WTC11 (cell line): ENCODE measurements at regions not wholly inside any gene's neighbourhood (a gene's known extent, or its start where the extent isn't known, plus 50 kb on each side); places are given as distances from the start of the nearest gene placed in this dataset.

Experiments used
- ATAC-seq: fragments of 200-7000 bp; cut with Tn5 transposase; 2 replicates; pipeline ENCODE4 v1.10.0; 2021; ENCODE audit warnings: mild to moderate bottlenecking, moderate library complexity
- CTCF ChIA-PET: fragments of 300-600 bp; sonication (Branson Sonifier 250); formaldehyde crosslinking; loops from one replicate; lab custom pipeline; 2021; ENCODE audit warnings: antibody characterized with exemption; lab: Charles Lee
- POLR2A ChIA-PET: fragments of 350-600 bp; sonication (Branson Sonifier 250); formaldehyde crosslinking; loops from one replicate; lab custom pipeline; 2021; ENCODE audit warnings: antibody characterized with exemption; lab: Charles Lee
- DNase-seq: peaks from one replicate; pipeline ENCODE4 v3.0.0; 2021; ENCODE audit warnings: low spot score
- H3K27ac Mint-ChIP-seq: 2 replicates; pipeline ENCODE4 v1.8.0; 2021; ENCODE audit warnings: mixed read lengths
- H3K27me3 Mint-ChIP-seq: 2 replicates; pipeline ENCODE4 v1.8.0; 2021; ENCODE audit warnings: low read depth, mild to moderate bottlenecking, moderate library complexity, mixed read lengths
- H3K36me3 Mint-ChIP-seq: 2 replicates; pipeline ENCODE4 v1.8.0; 2021; ENCODE audit warnings: mixed read lengths
- H3K4me1 Mint-ChIP-seq: 2 replicates; pipeline ENCODE4 v1.8.0; 2022; ENCODE audit warnings: mixed read lengths
- H3K4me3 Mint-ChIP-seq: 2 replicates; pipeline ENCODE4 v1.8.0; 2021; ENCODE audit warnings: mild to moderate bottlenecking, moderate library complexity, mixed read lengths
- H3K9me3 Mint-ChIP-seq: 2 replicates; pipeline ENCODE4 v1.8.0; 2021; ENCODE audit warnings: mixed read lengths
- CDX4 ChIP-seq: fragments of 250-450 bp; sonication (Bioruptor Pico); IDR thresholded peaks from 2 replicates; pipeline ENCODE4 v1.9.0; 2021; ENCODE audit warnings: moderate library complexity, mild to moderate bottlenecking, inconsistent platforms, borderline replicate concordance
- CREB1 ChIP-seq: sonication (generic); formaldehyde crosslinking; IDR thresholded peaks from 2 replicates; pipeline ENCODE4 v1.8.0; 2023; ENCODE audit warnings: mild to moderate bottlenecking, missing genetic modification reagents
- E2F4 ChIP-seq: sonication (generic); formaldehyde crosslinking; IDR thresholded peaks from 2 replicates; pipeline ENCODE4 v1.8.1; 2022; ENCODE audit warnings: low read depth, mild to moderate bottlenecking, moderate library complexity, missing genetic modification reagents, borderline replicate concordance
- FOXJ3 ChIP-seq: sonication (generic); formaldehyde crosslinking; IDR thresholded peaks from 2 replicates; pipeline ENCODE4 v1.9.0; 2021; ENCODE audit warnings: missing genetic modification reagents, mild to moderate bottlenecking, borderline replicate concordance
- FOXP4 ChIP-seq: sonication (generic); formaldehyde crosslinking; IDR thresholded peaks from 2 replicates; pipeline ENCODE4 v1.8.0; 2022; ENCODE audit warnings: mild to moderate bottlenecking, missing genetic modification reagents
- GRHL2 ChIP-seq: fragments of 250-450 bp; sonication (Bioruptor Pico); IDR thresholded peaks from 2 replicates; pipeline ENCODE4 v1.8.0; 2022; ENCODE audit warnings: mild to moderate bottlenecking, moderate library complexity; ENCODE audit not compliant: insufficient replicate concordance, severe bottlenecking
- HMGA2 ChIP-seq: fragments of 250-450 bp; sonication (Bioruptor Pico); IDR thresholded peaks from 2 replicates; pipeline ENCODE4 v1.4.0; 2021; ENCODE audit warnings: mild to moderate bottlenecking, moderate library complexity
- IRF2 ChIP-seq: sonication (generic); formaldehyde crosslinking; IDR thresholded peaks from 2 replicates; pipeline ENCODE4 v1.8.0; 2022; ENCODE audit warnings: low read depth, missing genetic modification reagents, borderline replicate concordance
- MLX ChIP-seq: sonication (generic); formaldehyde crosslinking; IDR thresholded peaks from 2 replicates; pipeline ENCODE4 v1.8.1; 2023; ENCODE audit warnings: mild to moderate bottlenecking, missing genetic modification reagents, moderate library complexity
- MXD4 ChIP-seq: fragments of 250-450 bp; sonication (Bioruptor Pico); IDR thresholded peaks from 2 replicates; pipeline ENCODE4 v1.8.0; 2021; ENCODE audit warnings: mild to moderate bottlenecking, moderate library complexity, borderline replicate concordance
- OVOL2 ChIP-seq: fragments of 250-450 bp; sonication (Bioruptor Pico); IDR thresholded peaks from 2 replicates; pipeline ENCODE4 v1.9.0; 2021; ENCODE audit warnings: mild to moderate bottlenecking, borderline replicate concordance
- PRRX2 ChIP-seq: fragments of 250-450 bp; sonication (Bioruptor Pico); IDR thresholded peaks from 2 replicates; pipeline ENCODE4 v1.8.0; 2021; ENCODE audit warnings: mild to moderate bottlenecking
- SOX15 ChIP-seq: fragments of 250-450 bp; sonication (Bioruptor Pico); IDR thresholded peaks from 2 replicates; pipeline ENCODE4 v1.9.0; 2021; ENCODE audit warnings: mild to moderate bottlenecking
- TEAD4 ChIP-seq: sonication (generic); formaldehyde crosslinking; IDR thresholded peaks from 2 replicates; pipeline ENCODE4 v1.8.0; 2022; ENCODE audit warnings: mild to moderate bottlenecking, missing genetic modification reagents
- ZMAT4 ChIP-seq: fragments of 250-450 bp; sonication (Bioruptor Pico); IDR thresholded peaks from 2 replicates; pipeline ENCODE4 v1.9.0; 2021; ENCODE audit warnings: mild to moderate bottlenecking
- ZNF219 ChIP-seq: sonication (generic); formaldehyde crosslinking; IDR thresholded peaks from 2 replicates; pipeline ENCODE4 v1.8.0; 2023; ENCODE audit warnings: missing genetic modification reagents, mild to moderate bottlenecking, borderline replicate concordance
- ZNF263 ChIP-seq: sonication (generic); formaldehyde crosslinking; IDR thresholded peaks from 2 replicates; pipeline ENCODE4 v1.8.1; 2022; ENCODE audit warnings: low read depth, mild to moderate bottlenecking, moderate library complexity, missing genetic modification reagents
- ZNF317 ChIP-seq: sonication (generic); formaldehyde crosslinking; IDR thresholded peaks from 2 replicates; pipeline ENCODE4 v1.8.1; 2023; ENCODE audit warnings: low read depth, mild to moderate bottlenecking, moderate library complexity, missing genetic modification reagents, borderline replicate concordance
- ZNF423 ChIP-seq: fragments of 250-450 bp; sonication (Bioruptor Pico); IDR thresholded peaks from 2 replicates; pipeline ENCODE4 v2.1.2; 2022; ENCODE audit warnings: mild to moderate bottlenecking, moderate library complexity
- ZNF512 ChIP-seq: sonication (generic); formaldehyde crosslinking; IDR thresholded peaks from 2 replicates; pipeline ENCODE4 v1.8.1; 2022; ENCODE audit warnings: missing genetic modification reagents, borderline replicate concordance
- ZNF671 ChIP-seq: fragments of 250-450 bp; sonication (Bioruptor Pico); IDR thresholded peaks from 2 replicates; pipeline ENCODE4 v1.8.0; 2021; ENCODE audit warnings: mild to moderate bottlenecking

GRCh38 chr10:64508029-64508661 is 986.9 kb downstream of the REEP3 start (continued):
- TF ChIP-seq ZMAT4 (CRISPR knock-in tag) (no peak), MXD4 (CRISPR knock-in tag) (no peak), MLX (CRISPR knock-in tag) (no peak), FOXP4 (no peak), FOXJ3 (CRISPR knock-in tag) (no peak)

- DNase-seq (no peak), ATAC-seq (no peak)
- no peak overlapping the region for H3K27ac Mint-ChIP-seq
- H3K9me3 Mint-ChIP-seq: no peaks in the 10 kb centered on the region
- no peaks in the 10 kb centered on the region for H3K4me1 Mint-ChIP-seq
- ChIA-PET CTCF (no interaction called here), POLR2A (no interaction called here)
- TF ChIP-seq HMGA2 (CRISPR knock-in tag) (no peak), ZNF671 (CRISPR knock-in tag) (no peak), PRRX2 (CRISPR knock-in tag) (no peak), OVOL2 (CRISPR knock-in tag) (no peak), CREB1 (no peak), ZNF219 (CRISPR knock-in tag) (no peak), ZNF512 (CRISPR knock-in tag) (no peak), IRF2 (CRISPR knock-in tag) (no peak), TEAD4 (CRISPR knock-in tag) (no peak), GRHL2 (CRISPR knock-in tag) (no peak), ZNF263 (CRISPR knock-in tag) (no peak), E2F4 (CRISPR knock-in tag) (no peak), CDX4 (CRISPR knock-in tag) (no peak), ZNF317 (CRISPR knock-in tag) (no peak), SOX15 (CRISPR knock-in tag) (no peak), ZNF423 (no peak)
- TF ChIP-seq, all 79 proteins: peak for 0
- Mint-ChIP-seq H3K36me3 (no peaks in the 10 kb centered on the region), H3K27me3 (no peaks in the 10 kb centered on the region), H3K4me3 (no peak overlapping the region)
These were observed 994.9 kb downstream of the REEP3 start for GRCh38 chr10:64515970-64516699.
